22Rv1 (cell line): ENCODE measurements at regions not wholly inside any gene's neighbourhood (a gene's known extent, or its start where the extent isn't known, plus 50 kb on each side); places are given as distances from the start of the nearest gene placed in this dataset.

ENCODE experiments used
- CTCF ChIP-seq: fragments of 450-650 bp; IDR thresholded peaks from 2 replicates; pipeline ENCODE4 v1.5.1; 2017; ENCODE audit warnings: mild to moderate bottlenecking
- ZFX ChIP-seq: fragments of 450-650 bp; IDR thresholded peaks from 2 replicates; pipeline ENCODE4 v1.6.1; 2017; ENCODE audit warnings: antibody characterized with exemption, borderline replicate concordance

- TF ChIP-seq CTCF (no peak), ZFX (no peak)
Measured at GRCh38 chr3:137219801-137220445, 262.1 kb downstream of the IL20RB start.
